Body of pancreas (tissue), 4 donors: ENCODE measurements at regions not wholly inside any gene's neighbourhood (a gene's known extent, or its start where the extent isn't known, plus 50 kb on each side); places are given as distances from the start of the nearest gene placed in this dataset.
"Not testable (repeated sequence)": the region's sequence is repeated elsewhere in the genome, so short reads cannot be mapped to it uniquely, and the experiment has no call there.

ENCODE experiments used
- ATAC-seq: fragments of 150-250 bp; one replicate; pipeline ENCODE4 v1.9.1; 2016
- DNase-seq, 4 donors: peaks; one replicate each; pipeline ENCODE4 v3.0.0-alpha.2; 2019
- H3K27ac ChIP-seq, 4 donors: fragments of 200-600 bp; sonication (generic); 1 replicate in 3 of 4; 2 replicates in 1 of 4; pipeline versions ENCODE4 v1.5.1 to v1.6.1; 2016 to 2019; ENCODE audit warnings: mild to moderate bottlenecking in 1 of 4, mixed read lengths in 1 of 4, moderate library complexity in 1 of 4
- H3K27me3 ChIP-seq, 2 donors: fragments of 200-600 bp; sonication (generic); one replicate each; pipeline ENCODE4 v1.6.0; 2016; ENCODE audit warnings: mild to moderate bottlenecking in 1 of 2
- H3K36me3 ChIP-seq, 2 donors: fragments of 200-600 bp; sonication (generic); replicated peaks in 1 of 2; 2 replicates each; pipeline ENCODE4 v1.5.1; 2016; ENCODE audit warnings: low read depth in 2 of 2; ENCODE audit not compliant: insufficient read depth in 1 of 2
- H3K4me1 ChIP-seq: fragments of 200-600 bp; sonication (generic); one replicate; pipeline ENCODE4 v1.6.0; 2016
- H3K4me3 ChIP-seq, 2 donors: fragments of 200-600 bp; sonication (generic); 1 replicate in 1 of 2; 2 replicates in 1 of 2; pipeline ENCODE4 v1.5.1; 2016 to 2019
- H3K9me3 ChIP-seq, 3 donors: fragments of 200-600 bp; sonication (generic); 1 replicate in 2 of 3; 2 replicates in 1 of 3; pipeline ENCODE4 v1.5.1; 2016
- POLR2A ChIP-seq, 3 donors: fragments of 450-650 bp; IDR thresholded peaks; one replicate each; pipeline ENCODE4 v1.6.1; 2016; ENCODE audit warnings: antibody characterized with exemption in 3 of 3, mild to moderate bottlenecking in 2 of 3
- WGBS, 2 donors: methylation state at CpG; one replicate each; pipeline ENCODE4 v1.1.5; 2017; 5-methylcytosine and 5-hydroxymethylcytosine counted together
- intact Hi-C: fragments of 100-400 bp; cut with DNase I; formaldehyde crosslinking; loops from one replicate; pipeline ENCODE4 v1.15.1; 2023
- TF ChIP-seq, protein P1 (sequence below), 7 experiments: fragments of 450-650 bp in 4 of 7; fragments of 200-600 bp in 3 of 7; sonication (generic) in 3 of 7; IDR thresholded peaks; one replicate each; pipeline ENCODE4 v1.5.1; 2016 to 2019; ENCODE audit warnings: antibody characterized with exemption in 7 of 7

DNA sequence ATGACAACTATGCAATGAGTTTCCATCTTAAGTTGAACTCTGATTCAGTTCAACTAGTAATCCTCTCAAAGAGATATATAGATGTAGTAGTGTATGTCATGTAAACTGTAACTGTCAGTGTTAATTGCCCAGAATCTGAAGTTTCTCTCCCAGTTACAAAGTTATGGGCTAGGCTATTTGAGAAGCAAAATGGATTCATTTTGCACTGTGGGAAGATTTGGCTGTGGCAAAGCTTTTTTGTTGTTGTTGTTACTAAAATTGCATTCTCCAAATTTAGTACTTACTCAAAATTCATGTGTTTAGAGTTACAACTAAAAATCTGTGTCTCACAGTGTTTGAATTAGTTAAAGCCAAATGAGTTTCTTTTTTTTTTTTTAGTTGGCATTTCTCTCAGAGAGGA lies 219.0 kb downstream of the KCNJ2 start:
- TF ChIP-seq POLR2A (IDR thresholded peaks at IDR 0.05), result no peak
- TF ChIP-seq, protein P1, sequence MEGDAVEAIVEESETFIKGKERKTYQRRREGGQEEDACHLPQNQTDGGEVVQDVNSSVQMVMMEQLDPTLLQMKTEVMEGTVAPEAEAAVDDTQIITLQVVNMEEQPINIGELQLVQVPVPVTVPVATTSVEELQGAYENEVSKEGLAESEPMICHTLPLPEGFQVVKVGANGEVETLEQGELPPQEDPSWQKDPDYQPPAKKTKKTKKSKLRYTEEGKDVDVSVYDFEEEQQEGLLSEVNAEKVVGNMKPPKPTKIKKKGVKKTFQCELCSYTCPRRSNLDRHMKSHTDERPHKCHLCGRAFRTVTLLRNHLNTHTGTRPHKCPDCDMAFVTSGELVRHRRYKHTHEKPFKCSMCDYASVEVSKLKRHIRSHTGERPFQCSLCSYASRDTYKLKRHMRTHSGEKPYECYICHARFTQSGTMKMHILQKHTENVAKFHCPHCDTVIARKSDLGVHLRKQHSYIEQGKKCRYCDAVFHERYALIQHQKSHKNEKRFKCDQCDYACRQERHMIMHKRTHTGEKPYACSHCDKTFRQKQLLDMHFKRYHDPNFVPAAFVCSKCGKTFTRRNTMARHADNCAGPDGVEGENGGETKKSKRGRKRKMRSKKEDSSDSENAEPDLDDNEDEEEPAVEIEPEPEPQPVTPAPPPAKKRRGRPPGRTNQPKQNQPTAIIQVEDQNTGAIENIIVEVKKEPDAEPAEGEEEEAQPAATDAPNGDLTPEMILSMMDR (IDR thresholded peaks at IDR 0.05), result no peak
- DNase-seq, result no peak
- intact Hi-C loops, result no loop called here
- Histone ChIP-seq H3K4me1 (no peaks in the 10 kb centered on the region), H3K27ac (no peak overlapping the region), H3K36me3 (no peaks in the 10 kb centered on the region), H3K27me3 (no peaks in the 10 kb centered on the region), H3K9me3 (no peaks in the 10 kb centered on the region), H3K4me3 (no peak overlapping the region)
- ATAC-seq, result no peak

DNA sequence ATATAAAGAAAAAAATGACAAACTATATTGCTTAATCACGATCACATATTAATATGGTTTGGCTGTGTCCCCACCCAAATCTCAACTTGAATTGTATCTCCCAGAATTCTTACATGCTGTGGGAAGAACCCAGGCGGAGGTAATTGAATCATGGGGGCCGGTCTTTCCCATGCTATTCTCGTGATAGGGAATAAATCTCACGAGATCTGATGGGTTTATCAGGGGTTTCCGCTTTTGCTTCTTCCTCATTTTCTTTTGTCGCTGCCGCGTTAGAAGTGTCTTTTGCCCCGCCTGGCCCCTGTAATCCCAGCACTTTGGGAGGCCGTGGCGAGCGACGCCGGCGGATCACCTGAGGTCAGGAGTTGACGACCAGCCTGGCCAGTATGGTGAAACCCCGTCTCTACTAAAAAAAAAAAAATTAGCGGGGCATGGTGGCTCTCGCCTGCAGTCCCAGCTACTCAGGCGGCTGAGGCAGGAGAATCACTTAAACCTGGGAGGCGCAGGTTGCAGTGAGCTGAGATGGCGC lies 220.0 kb downstream of the KCNJ2 start:
- H3K27ac ChIP-seq, DNase-seq, intact Hi-C loops, H3K27me3 ChIP-seq, H3K4me3 ChIP-seq, H3K4me1 ChIP-seq, H3K9me3 ChIP-seq, H3K36me3 ChIP-seq, ATAC-seq: not testable (repeated sequence)
- WGBS, 2 donors, result 85 to 88% methylated on average over 23 of the region's 23 CpGs

DNA sequence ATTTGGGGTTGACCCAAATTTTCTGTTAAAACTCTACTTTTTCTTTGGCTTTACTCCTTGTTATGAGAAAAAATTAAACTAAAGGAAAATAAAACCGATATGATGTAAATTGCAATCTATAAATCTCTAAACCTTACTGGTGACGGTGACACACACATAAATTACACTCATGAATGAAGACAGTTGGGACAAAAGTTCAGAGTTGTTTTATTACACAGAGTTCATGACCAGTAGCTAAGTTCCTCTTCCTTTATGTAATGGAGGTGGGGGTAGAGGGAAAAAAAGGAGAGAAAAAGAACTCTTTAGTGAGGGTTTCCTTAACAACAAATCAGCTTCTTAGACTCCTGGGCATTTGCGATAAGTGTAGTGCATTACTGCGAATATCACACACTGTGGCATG lies 220.7 kb downstream of the KCNJ2 start:
- no peaks in the 10 kb centered on the region for H3K36me3 ChIP-seq
- no peaks in the 10 kb centered on the region for H3K27me3 ChIP-seq
- DNase-seq (no peak), ATAC-seq (no peak)
- TF ChIP-seq POLR2A (IDR thresholded peaks at IDR 0.05), result no peak
- TF ChIP-seq, protein P1 (IDR thresholded peaks at IDR 0.05), result no peak
- no peak overlapping the region for H3K27ac ChIP-seq
- intact Hi-C loops, result no loop called here
- 68 to 82% methylated on average over 4 of the region's 4 CpGs for WGBS, 2 donors
- H3K4me3 ChIP-seq, result no peak overlapping the region
- no peaks in the 10 kb centered on the region for H3K9me3 ChIP-seq
- H3K4me1 ChIP-seq, result no peaks in the 10 kb centered on the region

DNA sequence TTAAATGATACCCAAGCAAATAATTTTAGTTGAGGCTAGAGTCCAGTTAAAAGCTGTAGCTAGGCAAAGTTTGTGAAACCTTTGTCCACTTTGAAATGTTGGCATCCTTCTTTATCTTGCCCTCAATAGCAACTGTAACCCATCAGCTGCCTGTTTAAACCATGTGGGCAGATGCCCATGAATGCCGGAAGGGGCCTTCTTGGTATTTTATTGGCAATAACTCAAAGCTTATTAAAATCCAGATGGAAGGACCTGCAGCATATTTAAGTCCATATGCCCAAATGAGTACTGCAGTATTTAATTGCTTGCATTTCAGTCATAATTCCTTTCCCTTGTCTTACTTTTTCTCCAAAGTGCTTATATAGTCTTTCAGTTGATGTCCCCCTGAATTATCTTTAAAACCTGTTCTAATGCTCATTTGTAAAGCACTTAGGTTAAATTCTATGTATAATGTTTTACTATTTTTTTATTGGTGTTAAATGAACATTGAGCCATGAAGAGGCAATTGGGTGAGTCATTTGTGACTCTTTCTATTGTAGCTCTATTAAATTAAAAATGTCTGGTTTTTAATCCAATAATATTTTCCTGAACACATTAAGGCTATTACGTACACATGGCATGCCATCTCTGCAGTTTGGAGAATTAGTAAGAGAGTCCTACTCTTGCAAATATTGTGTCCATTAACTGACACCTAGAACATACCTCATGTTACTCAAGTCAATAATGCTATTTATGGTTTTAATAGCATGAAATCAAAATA lies 225.3 kb downstream of the KCNJ2 start:
- WGBS, 2 donors, result 86 to 93% methylated on average over 2 of the region's 2 CpGs
- no peak for ATAC-seq

DNA sequence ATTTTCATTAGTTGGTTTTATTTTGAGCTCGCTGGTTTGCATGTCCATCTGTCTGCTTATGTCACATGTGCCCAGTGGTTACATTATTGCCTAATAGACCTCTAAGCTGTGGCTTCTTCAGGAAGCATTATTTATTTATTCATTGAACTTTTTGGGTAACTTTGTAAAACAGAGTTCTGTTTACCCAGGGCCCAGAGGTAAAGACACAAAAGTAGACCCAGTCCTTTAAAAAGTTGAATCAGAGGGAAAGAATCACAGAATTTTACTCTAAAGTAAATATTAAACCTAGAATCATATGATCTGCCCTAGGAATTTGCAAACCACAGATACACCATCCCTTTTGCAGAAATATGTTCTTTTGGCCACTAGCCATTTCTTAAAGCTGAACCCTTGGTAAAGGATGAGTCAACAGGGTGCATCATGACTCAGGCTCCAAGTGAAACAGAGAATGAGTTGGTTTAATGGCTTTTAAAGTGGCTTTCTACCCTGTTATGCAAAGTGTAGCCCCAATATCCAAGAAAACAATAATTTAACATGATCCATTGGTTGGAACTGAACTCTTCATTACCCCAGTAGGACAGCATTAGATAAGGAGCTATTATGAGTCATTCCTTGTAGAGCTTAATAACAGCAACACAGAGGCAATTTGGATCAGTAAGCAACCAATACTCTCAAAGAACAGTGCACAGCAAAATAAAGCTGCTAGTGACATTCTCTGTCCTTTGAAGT lies 236.3 kb downstream of the KCNJ2 start:
- Histone ChIP-seq H3K36me3 (no peaks in the 10 kb centered on the region), H3K9me3 (no peaks in the 10 kb centered on the region), H3K27ac (peak overlapping the region in 1 of 4 donors; percentile 10), H3K4me1 (peaks cover 5% of the 10 kb centered on the region), H3K4me3 (no peak overlapping the region), H3K27me3 (no peaks in the 10 kb centered on the region)
- DNase-seq, result peak in 1 of 4 donors; percentile 21
- intact Hi-C loops, result no loop called here
- ATAC-seq, result no peak
- TF ChIP-seq POLR2A (IDR thresholded peaks at IDR 0.05), result no peak
- TF ChIP-seq, protein P1 (IDR thresholded peaks at IDR 0.05), result no peak
- WGBS, 2 donors, result 84 to 100% methylated on average over 1 of the region's 1 CpG

More for the DNA sequence above, 225.3 kb downstream of the KCNJ2 start:
- Histone ChIP-seq H3K27ac (no peak overlapping the region), H3K4me1 (no peaks in the 10 kb centered on the region), H3K9me3 (no peaks in the 10 kb centered on the region), H3K4me3 (no peak overlapping the region), H3K36me3 (no peaks in the 10 kb centered on the region), H3K27me3 (no peaks in the 10 kb centered on the region)
- intact Hi-C loops, result no loop called here
- TF ChIP-seq, protein P1 (IDR thresholded peaks at IDR 0.05), result no peak
- TF ChIP-seq POLR2A (IDR thresholded peaks at IDR 0.05), result no peak
- DNase-seq, result no peak
